SU-DHL-6 (cell line): ENCODE measurements at regions not wholly inside any gene's neighbourhood (a gene's known extent, or its start where the extent isn't known, plus 50 kb on each side); places are given as distances from the start of the nearest gene placed in this dataset.

ENCODE experiments used
- CTCF ChIP-seq: fragments of 200-600 bp; sonication (generic); IDR thresholded peaks from one replicate; pipeline ENCODE4 v1.5.1; 2017; ENCODE audit warnings: antibody characterized with exemption, mild to moderate bottlenecking, low read length, moderate library complexity; ENCODE audit not compliant: insufficient read depth, poor library complexity, severe bottlenecking
- EZH2phosphoT487 ChIP-seq: fragments of 200-600 bp; sonication (generic), shearing (Covaris generic); conservative IDR thresholded peaks from 2 replicates; pipeline ENCODE4 v1.6.1; 2018; ENCODE audit warnings: mild to moderate bottlenecking, antibody characterized with exemption, low read length, moderate library complexity, mixed read lengths

GRCh38 chr13:84360822-84361221 is 478.5 kb upstream of the SLITRK1 start:
- TF ChIP-seq CTCF, result no peak
- TF ChIP-seq EZH2phosphoT487, result no peak
